ENCODE measurements at regions not wholly inside any gene's neighbourhood (a gene's known extent, or its start where the extent isn't known, plus 50 kb on each side); places are given as distances from the start of the nearest gene placed in this dataset.

GRCh38 chr12:89801284-89801683 lies 92.6 kb upstream of the ATP2B1 start:
- no peak overlapping the region for H3K27ac ChIP-seq (ENCODE audit: low read depth, low read length)
- no peaks in the 10 kb centered on the region for H3K36me3 ChIP-seq (ENCODE audit: control insufficient read depth, insufficient read depth, low read length)
- H3K4me3 ChIP-seq (ENCODE audit: low read depth, low read length), result no peak overlapping the region
- no peaks in the 10 kb centered on the region for H3K4me1 ChIP-seq (ENCODE audit: control insufficient read depth, insufficient read depth, low read length)
- H3K27me3 ChIP-seq (ENCODE audit: control insufficient read depth, insufficient read depth, low read length), result no peaks in the 10 kb centered on the region
- H3K9me3 ChIP-seq (ENCODE audit: control insufficient read depth, insufficient read depth, low read length), result no peaks in the 10 kb centered on the region
- no CpG with 5 or more reads among the region's 2 CpGs for WGBS (ENCODE audit: insufficient coverage)
- no peak for DNase-seq (ENCODE audit: low read depth in 4 of 6, low spot score in 6 of 6)

- no peak overlapping the region for H3K4me3 ChIP-seq (ENCODE audit: low read depth, low read length)
- H3K36me3 ChIP-seq (ENCODE audit: control insufficient read depth, insufficient read depth, low read length), result no peaks in the 10 kb centered on the region
- H3K27ac ChIP-seq (ENCODE audit: low read depth, low read length), result no peak overlapping the region
- DNase-seq (ENCODE audit: low read depth in 4 of 6, low spot score in 6 of 6), result no peak
- H3K9me3 ChIP-seq (ENCODE audit: control insufficient read depth, insufficient read depth, low read length), result no peaks in the 10 kb centered on the region
- no peaks in the 10 kb centered on the region for H3K27me3 ChIP-seq (ENCODE audit: control insufficient read depth, insufficient read depth, low read length)
- no peaks in the 10 kb centered on the region for H3K4me1 ChIP-seq (ENCODE audit: control insufficient read depth, insufficient read depth, low read length)
Measured at GRCh38 chr12:89800435-89800834, 91.8 kb upstream of the ATP2B1 start.

- Histone ChIP-seq H3K4me3 (ENCODE audit: low read depth, low read length) (no peak overlapping the region), H3K9me3 (ENCODE audit: control insufficient read depth, insufficient read depth, low read length) (no peaks in the 10 kb centered on the region), H3K27me3 (ENCODE audit: control insufficient read depth, insufficient read depth, low read length) (no peaks in the 10 kb centered on the region), H3K27ac (ENCODE audit: low read depth, low read length) (no peak overlapping the region), H3K36me3 (ENCODE audit: control insufficient read depth, insufficient read depth, low read length) (no peaks in the 10 kb centered on the region), H3K4me1 (ENCODE audit: control insufficient read depth, insufficient read depth, low read length) (no peaks in the 10 kb centered on the region)
- DNase-seq (ENCODE audit: low read depth in 4 of 6, low spot score in 6 of 6), result no peak
- WGBS (ENCODE audit: insufficient coverage), result no CpG with 5 or more reads among the region's 3 CpGs
Measured at GRCh38 chr12:89799316-89799715, 90.7 kb upstream of the ATP2B1 start.

- Histone ChIP-seq H3K27me3 (ENCODE audit: control insufficient read depth, insufficient read depth, low read length) (no peaks in the 10 kb centered on the region), H3K4me1 (ENCODE audit: control insufficient read depth, insufficient read depth, low read length) (no peaks in the 10 kb centered on the region), H3K9me3 (ENCODE audit: control insufficient read depth, insufficient read depth, low read length) (no peaks in the 10 kb centered on the region), H3K27ac (ENCODE audit: low read depth, low read length) (no peak overlapping the region), H3K4me3 (ENCODE audit: low read depth, low read length) (no peak overlapping the region), H3K36me3 (ENCODE audit: control insufficient read depth, insufficient read depth, low read length) (no peaks in the 10 kb centered on the region)
- 82% methylated on average over 2 of the region's 2 CpGs for WGBS (ENCODE audit: insufficient coverage)
- no peak for DNase-seq (ENCODE audit: low read depth in 4 of 6, low spot score in 6 of 6)
Measured at GRCh38 chr12:89797436-89797835, 88.8 kb upstream of the ATP2B1 start.

- Histone ChIP-seq H3K4me3 (ENCODE audit: low read depth, low read length) (no peak overlapping the region), H3K27ac (ENCODE audit: low read depth, low read length) (no peak overlapping the region), H3K4me1 (ENCODE audit: control insufficient read depth, insufficient read depth, low read length) (no peaks in the 10 kb centered on the region), H3K9me3 (ENCODE audit: control insufficient read depth, insufficient read depth, low read length) (no peaks in the 10 kb centered on the region), H3K36me3 (ENCODE audit: control insufficient read depth, insufficient read depth, low read length) (no peaks in the 10 kb centered on the region), H3K27me3 (ENCODE audit: control insufficient read depth, insufficient read depth, low read length) (no peaks in the 10 kb centered on the region)
- 90% methylated on average over 1 of the region's 1 CpG for WGBS (ENCODE audit: insufficient coverage)
- no peak for DNase-seq (ENCODE audit: low read depth in 4 of 6, low spot score in 6 of 6)
Measured at GRCh38 chr12:89796798-89797382, 88.3 kb upstream of the ATP2B1 start.

- H3K4me3 ChIP-seq (ENCODE audit: low read depth, low read length), result no peak overlapping the region
- H3K27me3 ChIP-seq (ENCODE audit: control insufficient read depth, insufficient read depth, low read length), result no peaks in the 10 kb centered on the region
- no peak overlapping the region for H3K27ac ChIP-seq (ENCODE audit: low read depth, low read length)
- H3K9me3 ChIP-seq (ENCODE audit: control insufficient read depth, insufficient read depth, low read length), result no peaks in the 10 kb centered on the region
- no peak for DNase-seq (ENCODE audit: low read depth in 4 of 6, low spot score in 6 of 6)
- no peaks in the 10 kb centered on the region for H3K36me3 ChIP-seq (ENCODE audit: control insufficient read depth, insufficient read depth, low read length)
- H3K4me1 ChIP-seq (ENCODE audit: control insufficient read depth, insufficient read depth, low read length), result no peaks in the 10 kb centered on the region
Measured at GRCh38 chr12:89793946-89794345, 85.3 kb upstream of the ATP2B1 start.

- H3K36me3 ChIP-seq (ENCODE audit: control insufficient read depth, insufficient read depth, low read length), result no peaks in the 10 kb centered on the region
- WGBS (ENCODE audit: insufficient coverage), result 86% methylated on average over 2 of the region's 2 CpGs
- H3K27me3 ChIP-seq (ENCODE audit: control insufficient read depth, insufficient read depth, low read length), result no peaks in the 10 kb centered on the region
- no peak overlapping the region for H3K4me3 ChIP-seq (ENCODE audit: low read depth, low read length)
- peaks cover 2% of the 10 kb centered on the region for H3K9me3 ChIP-seq (ENCODE audit: control insufficient read depth, insufficient read depth, low read length)
- no peaks in the 10 kb centered on the region for H3K4me1 ChIP-seq (ENCODE audit: control insufficient read depth, insufficient read depth, low read length)
- DNase-seq (ENCODE audit: low read depth in 4 of 6, low spot score in 6 of 6), result no peak
- H3K27ac ChIP-seq (ENCODE audit: low read depth, low read length), result no peak overlapping the region
Measured at GRCh38 chr12:89791286-89791685, 82.6 kb upstream of the ATP2B1 start.

GRCh38 chr12:89789862-89790261 lies 81.2 kb upstream of the ATP2B1 start:
- no peaks in the 10 kb centered on the region for H3K27me3 ChIP-seq (ENCODE audit: control insufficient read depth, insufficient read depth, low read length)
- no peaks in the 10 kb centered on the region for H3K4me1 ChIP-seq (ENCODE audit: control insufficient read depth, insufficient read depth, low read length)
- no peak overlapping the region for H3K27ac ChIP-seq (ENCODE audit: low read depth, low read length)
- peak in 1 of 6 donors; percentile 3 for DNase-seq (ENCODE audit: low read depth in 4 of 6, low spot score in 6 of 6)
- no peaks in the 10 kb centered on the region for H3K36me3 ChIP-seq (ENCODE audit: control insufficient read depth, insufficient read depth, low read length)
- no peak overlapping the region for H3K4me3 ChIP-seq (ENCODE audit: low read depth, low read length)
- WGBS (ENCODE audit: insufficient coverage), result 43% methylated on average over 1 of the region's 1 CpG
- peaks cover 5% of the 10 kb centered on the region for H3K9me3 ChIP-seq (ENCODE audit: control insufficient read depth, insufficient read depth, low read length)

GRCh38 chr12:89787763-89788162 lies 79.1 kb upstream of the ATP2B1 start:
- Histone ChIP-seq H3K4me3 (ENCODE audit: low read depth, low read length) (no peak overlapping the region), H3K9me3 (ENCODE audit: control insufficient read depth, insufficient read depth, low read length) (peaks cover 5% of the 10 kb centered on the region), H3K27ac (ENCODE audit: low read depth, low read length) (no peak overlapping the region), H3K4me1 (ENCODE audit: control insufficient read depth, insufficient read depth, low read length) (no peaks in the 10 kb centered on the region), H3K36me3 (ENCODE audit: control insufficient read depth, insufficient read depth, low read length) (no peaks in the 10 kb centered on the region), H3K27me3 (ENCODE audit: control insufficient read depth, insufficient read depth, low read length) (no peaks in the 10 kb centered on the region)
- no peak for DNase-seq (ENCODE audit: low read depth in 4 of 6, low spot score in 6 of 6)
- WGBS (ENCODE audit: insufficient coverage), result 79% methylated on average over 2 of the region's 2 CpGs

GRCh38 chr12:89786177-89786810 lies 77.7 kb upstream of the ATP2B1 start:
- H3K27ac ChIP-seq (ENCODE audit: low read depth, low read length), result no peak overlapping the region
- H3K36me3 ChIP-seq (ENCODE audit: control insufficient read depth, insufficient read depth, low read length), result no peaks in the 10 kb centered on the region
- no peak for DNase-seq (ENCODE audit: low read depth in 4 of 6, low spot score in 6 of 6)
- 92% methylated on average over 2 of the region's 2 CpGs for WGBS (ENCODE audit: insufficient coverage)
- no peak overlapping the region for H3K4me3 ChIP-seq (ENCODE audit: low read depth, low read length)
- H3K4me1 ChIP-seq (ENCODE audit: control insufficient read depth, insufficient read depth, low read length), result no peaks in the 10 kb centered on the region
- H3K9me3 ChIP-seq (ENCODE audit: control insufficient read depth, insufficient read depth, low read length), result peaks cover 5% of the 10 kb centered on the region
- no peaks in the 10 kb centered on the region for H3K27me3 ChIP-seq (ENCODE audit: control insufficient read depth, insufficient read depth, low read length)

Measured in spinal cord (tissue), 9 donors.